DND-41 (cell line): ENCODE measurements at regions not wholly inside any gene's neighbourhood (a gene's known extent, or its start where the extent isn't known, plus 50 kb on each side); places are given as distances from the start of the nearest gene placed in this dataset.

Experiments
- EZH2 ChIP-seq: IDR thresholded peaks from 3 replicates; pipeline ENCODE4 v1.6.1; 2012; ENCODE audit warnings: borderline replicate concordance, low read depth, mild to moderate bottlenecking, moderate library complexity, low read length, inconsistent platforms; ENCODE audit not compliant: severe bottlenecking
- TF ChIP-seq, protein P1 (sequence below): IDR thresholded peaks from 2 replicates; pipeline ENCODE4 v1.5.1; 2012; ENCODE audit warnings: borderline replicate concordance, low read length, moderate library complexity, mild to moderate bottlenecking; ENCODE audit not compliant: poor library complexity, severe bottlenecking; ENCODE audit errors: extremely low read depth

GRCh38 chr17:63032142-63032541 lies 66.1 kb downstream of the TANC2 start:
- TF ChIP-seq EZH2, result no peak
- TF ChIP-seq, protein P1, sequence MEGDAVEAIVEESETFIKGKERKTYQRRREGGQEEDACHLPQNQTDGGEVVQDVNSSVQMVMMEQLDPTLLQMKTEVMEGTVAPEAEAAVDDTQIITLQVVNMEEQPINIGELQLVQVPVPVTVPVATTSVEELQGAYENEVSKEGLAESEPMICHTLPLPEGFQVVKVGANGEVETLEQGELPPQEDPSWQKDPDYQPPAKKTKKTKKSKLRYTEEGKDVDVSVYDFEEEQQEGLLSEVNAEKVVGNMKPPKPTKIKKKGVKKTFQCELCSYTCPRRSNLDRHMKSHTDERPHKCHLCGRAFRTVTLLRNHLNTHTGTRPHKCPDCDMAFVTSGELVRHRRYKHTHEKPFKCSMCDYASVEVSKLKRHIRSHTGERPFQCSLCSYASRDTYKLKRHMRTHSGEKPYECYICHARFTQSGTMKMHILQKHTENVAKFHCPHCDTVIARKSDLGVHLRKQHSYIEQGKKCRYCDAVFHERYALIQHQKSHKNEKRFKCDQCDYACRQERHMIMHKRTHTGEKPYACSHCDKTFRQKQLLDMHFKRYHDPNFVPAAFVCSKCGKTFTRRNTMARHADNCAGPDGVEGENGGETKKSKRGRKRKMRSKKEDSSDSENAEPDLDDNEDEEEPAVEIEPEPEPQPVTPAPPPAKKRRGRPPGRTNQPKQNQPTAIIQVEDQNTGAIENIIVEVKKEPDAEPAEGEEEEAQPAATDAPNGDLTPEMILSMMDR, result no peak
